GM19395 (cell line): ENCODE measurements at regions not wholly inside any gene's neighbourhood (a gene's known extent, or its start where the extent isn't known, plus 50 kb on each side); places are given as distances from the start of the nearest gene placed in this dataset.
"Not testable (repeated sequence)": the region's sequence is repeated elsewhere in the genome, so short reads cannot be mapped to it uniquely, and the experiment has no call there.

Source experiments
- ATAC-seq: cut with Tn5 transposase; IDR thresholded peaks from one replicate; pipeline ENCODE4 v1.9.1; 2021; ENCODE audit warnings: mild to moderate bottlenecking, moderate library complexity; ENCODE audit not compliant: unreplicated experiment

DNA sequence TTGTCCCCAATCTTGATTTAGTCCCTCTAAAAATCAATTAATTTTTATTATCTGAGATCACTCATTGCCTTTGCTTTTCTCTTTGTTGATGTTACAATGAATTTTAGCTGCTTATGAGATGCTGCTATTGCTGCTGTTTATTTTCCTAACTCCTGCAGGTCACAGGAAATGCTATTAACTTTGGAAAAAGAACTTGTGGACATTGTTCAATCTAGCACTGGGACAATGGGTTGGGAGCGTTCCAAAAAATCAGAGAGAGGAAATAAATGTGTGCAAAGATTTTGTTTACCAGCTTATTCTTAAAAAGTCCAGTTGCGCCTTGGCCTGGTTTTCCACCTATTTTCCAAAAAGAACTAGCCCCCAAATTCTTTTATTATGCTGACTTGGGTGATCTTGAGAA is 268.3 kb downstream of the PTH2R start:
- no peak for ATAC-seq

DNA sequence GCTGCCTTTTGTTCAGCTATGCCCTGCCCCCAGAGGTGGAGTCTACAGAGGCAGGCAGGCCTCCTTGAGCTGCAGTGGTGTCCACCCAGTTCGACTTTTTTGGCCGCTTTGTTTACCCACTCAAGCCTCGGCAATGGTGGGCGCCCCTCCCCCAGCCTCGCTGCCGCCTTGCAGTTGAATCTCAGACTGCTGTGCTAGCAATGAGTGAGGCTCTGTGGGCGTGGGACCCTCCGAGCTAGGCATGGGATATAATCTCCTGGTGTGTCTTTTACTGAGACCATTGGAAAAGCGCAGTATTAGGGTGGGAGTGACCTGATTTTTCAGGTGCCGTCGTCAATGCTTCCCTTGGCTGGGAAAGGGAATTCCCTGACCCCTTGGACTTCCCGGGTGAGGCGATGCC is 279.3 kb downstream of the PTH2R start:
- ATAC-seq, result not testable (repeated sequence)

DNA sequence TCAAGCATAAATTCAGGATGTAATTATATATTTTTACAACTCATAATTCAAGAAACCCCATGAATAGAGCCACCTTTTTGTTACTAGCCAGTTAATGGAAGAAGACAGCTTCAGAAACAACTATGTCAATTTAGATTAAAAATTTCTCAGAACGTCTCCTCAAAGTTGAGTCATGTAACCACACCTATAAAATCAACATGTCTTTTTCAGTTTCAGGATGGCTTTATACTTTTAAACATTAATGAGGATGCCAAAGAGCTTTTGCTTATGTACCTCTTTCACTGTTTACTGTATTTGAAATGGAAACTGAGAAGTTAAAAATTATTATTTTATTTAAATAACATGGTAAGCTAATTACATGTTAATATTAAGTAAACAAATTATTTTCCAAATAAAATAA is 280.1 kb downstream of the PTH2R start:
- peak; percentile 76 for ATAC-seq

DNA sequence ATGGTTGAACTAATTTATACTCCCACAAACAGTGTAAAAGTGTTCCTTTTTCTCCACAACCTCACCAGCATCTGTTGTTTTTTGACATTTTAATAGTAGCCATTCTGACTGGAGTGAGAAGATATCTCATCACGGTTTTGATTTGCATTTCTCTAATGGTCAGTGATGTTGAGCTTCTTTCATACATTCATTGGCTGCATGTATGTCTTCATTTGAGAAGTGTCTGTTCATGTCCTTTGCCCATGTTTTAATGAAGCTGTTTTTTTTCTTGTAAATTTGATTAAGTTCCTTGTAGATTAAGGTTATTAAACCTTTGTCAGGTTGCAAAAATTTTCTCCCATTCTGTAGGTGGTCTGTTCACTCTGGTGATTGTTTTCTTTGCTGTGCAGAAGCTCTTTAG is 281.1 kb downstream of the PTH2R start:
- ATAC-seq, result not testable (repeated sequence)

DNA sequence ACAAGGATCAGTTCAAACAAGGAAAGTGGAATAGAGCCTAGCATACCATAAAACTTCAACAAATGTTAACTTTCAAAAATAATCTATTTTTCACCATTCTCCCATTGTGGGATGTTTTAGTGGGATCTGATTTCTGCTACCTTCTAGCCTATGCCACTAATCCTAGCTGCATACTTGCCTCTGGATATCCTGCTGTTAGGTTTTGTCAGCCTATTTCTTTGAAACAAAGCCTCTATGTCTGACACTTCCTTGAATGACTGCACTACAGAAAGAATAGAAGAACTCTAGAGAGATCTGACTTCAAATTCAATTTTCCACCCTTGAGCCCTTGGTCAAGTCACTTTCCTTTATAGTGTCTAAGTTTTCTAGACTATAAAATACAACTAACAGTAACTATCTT is 291.5 kb downstream of the PTH2R start:
- no peak for ATAC-seq

DNA sequence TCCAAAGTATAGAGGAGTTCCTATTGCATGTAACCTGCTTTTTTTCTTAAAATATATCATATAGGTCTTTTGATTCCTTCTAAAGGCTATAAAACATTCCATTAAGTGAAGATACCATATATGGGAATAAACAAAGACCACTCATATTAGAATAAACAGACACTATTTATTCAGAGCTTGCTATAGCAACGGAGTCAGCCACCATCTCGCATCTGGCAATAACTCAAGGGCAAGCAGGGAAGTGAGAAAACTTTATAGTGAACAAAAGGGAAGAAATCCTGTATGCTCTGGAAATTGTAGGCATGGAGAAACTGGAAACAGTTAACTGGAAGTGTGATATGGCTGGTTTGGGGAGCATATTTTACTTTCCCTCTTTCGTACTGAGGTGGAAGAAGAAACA is 301.9 kb downstream of the PTH2R start:
- no peak for ATAC-seq

DNA sequence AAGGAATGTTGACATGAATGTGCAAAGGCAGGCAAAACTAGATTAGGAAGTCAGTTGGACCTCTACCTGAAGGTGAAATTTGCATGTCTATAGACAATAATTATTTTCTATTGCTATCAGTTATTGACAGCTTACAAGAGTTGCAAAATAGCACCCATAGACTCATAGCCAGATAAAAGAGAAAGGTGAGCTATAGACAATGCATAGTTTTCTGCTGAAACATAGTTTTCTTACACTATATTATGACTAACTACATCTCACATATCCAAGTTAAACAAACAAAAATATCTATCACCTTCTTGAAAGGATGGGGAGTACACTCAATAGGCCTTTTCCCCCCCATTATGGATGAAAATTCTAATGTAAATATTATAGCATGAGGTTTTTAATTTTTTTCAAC is 305.0 kb downstream of the PTH2R start:
- no peak for ATAC-seq

DNA sequence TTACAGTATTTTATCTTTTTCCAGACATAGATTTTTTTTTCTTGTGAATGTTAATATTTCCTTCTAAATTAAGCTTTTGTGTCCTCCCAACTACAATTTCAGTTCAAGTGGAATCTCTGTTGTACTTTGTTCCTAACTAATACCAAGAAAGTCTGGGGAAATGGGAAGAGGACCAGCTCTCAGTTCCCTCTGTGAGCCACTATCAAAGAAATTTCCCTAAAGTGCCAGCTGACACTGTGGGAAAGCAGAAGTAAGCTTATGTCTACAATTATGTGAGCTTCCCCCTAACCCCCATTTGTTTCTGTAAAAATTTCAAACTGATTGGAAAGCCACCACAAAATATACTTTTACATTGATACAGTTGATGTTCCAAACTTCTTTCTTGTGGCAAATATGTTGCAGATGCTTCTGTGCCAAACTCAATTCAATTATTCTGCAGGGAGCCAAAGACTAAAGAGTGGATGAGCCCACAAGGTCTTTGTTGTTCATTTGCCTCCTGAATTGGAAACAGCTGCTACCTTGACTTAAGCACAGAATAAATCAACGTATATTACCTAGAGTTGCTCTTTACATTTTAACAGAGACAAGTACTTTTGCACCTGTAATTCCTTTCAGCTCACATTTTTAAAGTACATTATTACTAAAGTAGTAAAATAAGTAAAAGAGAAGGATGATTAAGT is 306.6 kb downstream of the PTH2R start:
- no peak for ATAC-seq

DNA sequence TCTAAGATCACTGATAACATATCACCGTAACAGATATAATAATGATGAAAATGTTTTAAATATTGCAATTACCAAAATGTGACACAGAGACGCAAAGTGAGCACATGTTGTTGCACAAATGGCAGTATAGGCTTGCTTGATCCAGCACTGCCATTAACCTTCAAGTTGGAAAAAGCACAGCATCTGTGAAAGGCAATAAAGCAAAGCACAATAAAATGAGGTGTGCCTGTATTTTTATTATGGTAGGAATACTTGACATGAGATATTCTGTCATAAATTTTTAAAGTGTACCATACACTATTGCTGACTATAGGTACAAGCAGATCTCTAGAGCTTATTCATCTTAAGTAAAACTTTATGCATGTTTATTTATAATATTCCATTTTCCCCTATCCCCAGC is 312.2 kb downstream of the PTH2R start:
- ATAC-seq, result no peak

DNA sequence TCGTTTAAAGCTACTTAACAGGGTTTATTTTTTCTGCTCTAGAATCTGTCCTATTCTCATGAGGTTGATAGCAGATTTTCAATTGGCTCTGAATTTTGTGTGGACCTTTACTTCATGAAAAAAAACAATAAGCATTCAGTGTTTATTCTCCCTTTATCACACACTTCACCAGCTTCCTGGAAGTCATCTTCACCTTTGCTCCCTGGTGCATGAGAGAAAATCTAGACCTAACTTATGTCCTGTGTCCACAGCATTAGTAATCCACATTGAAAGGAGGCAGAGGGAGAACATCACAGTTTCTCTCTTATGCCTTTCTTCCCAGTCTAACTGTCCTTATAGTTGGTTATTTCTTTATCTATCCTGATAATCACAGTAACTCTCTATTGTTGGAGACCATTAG is 316.1 kb downstream of the PTH2R start:
- no peak for ATAC-seq

DNA sequence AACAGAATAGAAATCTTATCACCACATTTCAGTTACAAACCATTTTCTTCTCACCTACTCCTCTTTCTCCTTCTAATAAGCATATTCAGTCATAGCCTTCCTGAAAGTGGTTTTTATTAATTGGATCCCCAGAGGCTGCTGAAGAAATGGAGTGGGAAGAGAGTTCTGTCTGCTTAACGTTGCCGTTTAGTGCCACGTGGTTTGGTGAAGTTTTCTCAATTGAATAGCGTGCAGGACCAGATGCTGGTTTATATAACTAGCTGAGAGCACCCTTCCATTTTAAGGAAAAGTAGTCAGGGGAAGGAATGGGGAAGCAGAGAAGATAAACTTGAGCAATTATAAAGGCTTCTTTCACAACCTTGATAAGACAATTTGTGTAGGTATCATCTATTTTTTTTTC is 318.7 kb downstream of the PTH2R start:
- ATAC-seq, result no peak

DNA sequence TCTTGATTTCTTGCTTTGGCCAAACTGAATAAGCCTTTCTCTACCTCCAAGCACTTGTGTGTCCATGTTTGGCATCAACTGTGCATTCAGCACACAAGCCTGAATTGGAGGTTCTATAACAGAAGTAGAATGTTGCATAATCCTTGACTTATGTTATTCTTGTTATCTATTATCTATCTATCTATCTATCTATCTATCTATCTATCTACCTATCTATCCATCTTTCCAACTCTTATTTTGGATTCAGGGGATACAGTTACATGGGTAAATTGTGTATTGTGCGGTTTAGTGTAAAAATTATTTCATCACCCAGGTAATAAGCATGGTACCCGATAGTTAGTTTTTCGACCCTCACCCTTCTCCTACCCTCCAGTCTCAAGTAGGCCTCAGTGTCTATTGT is 319.6 kb downstream of the PTH2R start:
- no peak for ATAC-seq

DNA sequence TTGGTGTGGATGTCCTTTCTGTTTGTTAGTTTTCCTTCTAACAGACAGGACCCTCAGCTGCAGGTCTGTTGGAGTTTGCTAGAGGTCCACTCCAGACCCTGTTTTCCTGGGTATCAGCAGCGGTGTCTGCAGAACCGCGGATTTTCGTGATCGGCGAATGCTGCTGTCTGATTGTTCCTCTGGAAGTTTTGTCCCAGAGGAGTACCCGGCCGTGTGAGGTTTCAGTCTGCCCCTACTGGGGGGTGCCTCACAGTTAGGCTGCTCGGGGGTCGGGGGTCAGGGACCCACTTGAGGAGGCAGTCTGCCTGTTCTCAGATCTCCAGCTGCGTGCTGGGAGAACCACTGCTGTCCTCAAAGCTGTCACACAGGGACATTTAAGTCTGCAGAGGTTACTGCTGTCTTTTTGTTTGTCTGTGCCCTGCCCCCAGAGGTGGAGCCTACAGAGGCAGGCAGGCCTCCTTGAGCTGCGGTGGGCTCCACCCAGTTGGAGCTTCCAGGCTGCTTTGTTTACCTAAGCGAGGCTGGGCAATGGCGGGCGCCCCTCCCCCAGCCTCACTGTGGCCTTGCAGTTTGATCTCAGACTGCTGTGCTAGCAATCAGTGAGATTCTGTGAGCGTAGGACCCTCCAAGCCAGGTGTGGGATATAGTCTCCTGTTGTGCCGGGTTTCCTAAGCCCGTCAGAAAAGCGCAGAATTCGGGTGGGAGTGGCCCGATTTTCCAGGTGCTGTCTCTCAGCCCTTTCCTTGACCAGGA is 345.2 kb downstream of the PTH2R start:
- ATAC-seq, result not testable (repeated sequence)

DNA sequence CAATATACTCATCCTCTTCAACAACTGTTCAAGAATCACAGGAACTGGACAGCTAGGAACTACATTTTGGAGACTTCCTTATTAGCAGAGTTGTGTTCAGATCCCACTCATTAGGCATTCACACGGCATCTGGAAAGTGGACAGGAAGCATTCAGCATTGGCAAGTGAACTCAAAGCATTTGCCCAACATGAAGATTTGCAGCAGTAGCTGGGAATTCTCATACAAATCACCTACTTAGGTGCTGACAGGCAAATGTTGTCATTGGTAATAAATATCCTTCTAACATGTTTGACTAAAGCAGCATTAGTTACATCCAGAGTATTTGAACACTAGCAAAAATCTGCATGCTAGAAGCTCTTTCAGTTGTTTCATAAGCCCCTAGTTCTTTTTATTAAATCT is 350.8 kb downstream of the PTH2R start:
- no peak for ATAC-seq

DNA sequence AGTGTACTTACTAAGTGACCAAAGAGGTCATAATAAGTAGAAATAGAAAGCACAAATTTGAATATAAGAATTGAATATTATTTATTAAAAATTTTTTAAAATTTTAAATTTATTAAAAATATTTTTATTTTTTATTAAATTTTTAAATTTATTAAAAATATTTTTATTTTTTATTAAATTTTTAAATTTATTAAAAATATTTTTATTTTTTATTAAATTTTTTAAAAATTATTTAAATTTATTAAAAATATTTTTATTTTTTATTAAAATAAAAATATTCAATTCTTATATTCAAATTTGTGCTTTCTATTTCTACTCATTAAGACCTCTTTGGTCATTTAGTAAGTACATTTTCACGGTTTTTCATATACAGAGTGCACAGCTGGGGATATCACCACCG is 366.5 kb downstream of the PTH2R start:
- ATAC-seq, result not testable (repeated sequence)

DNA sequence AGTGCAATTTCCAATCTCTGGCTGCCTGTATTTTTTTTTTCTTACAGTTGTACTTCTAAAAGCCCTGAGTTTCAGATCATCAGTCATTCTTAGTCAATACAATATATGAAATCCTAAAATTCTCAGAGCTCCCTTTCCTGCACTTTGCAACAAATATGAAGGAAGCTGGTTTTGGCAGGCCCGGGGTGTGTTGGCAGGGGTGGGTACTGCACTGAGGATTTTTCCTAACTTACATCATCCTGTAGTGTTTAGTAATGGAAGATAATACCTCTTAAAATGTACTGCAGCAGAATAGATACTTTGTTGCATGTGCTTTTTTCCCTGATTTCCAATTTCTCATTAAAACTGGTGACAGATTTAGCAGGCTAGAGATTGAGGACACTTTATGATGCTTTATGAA is 374.6 kb downstream of the PTH2R start:
- no peak for ATAC-seq

DNA sequence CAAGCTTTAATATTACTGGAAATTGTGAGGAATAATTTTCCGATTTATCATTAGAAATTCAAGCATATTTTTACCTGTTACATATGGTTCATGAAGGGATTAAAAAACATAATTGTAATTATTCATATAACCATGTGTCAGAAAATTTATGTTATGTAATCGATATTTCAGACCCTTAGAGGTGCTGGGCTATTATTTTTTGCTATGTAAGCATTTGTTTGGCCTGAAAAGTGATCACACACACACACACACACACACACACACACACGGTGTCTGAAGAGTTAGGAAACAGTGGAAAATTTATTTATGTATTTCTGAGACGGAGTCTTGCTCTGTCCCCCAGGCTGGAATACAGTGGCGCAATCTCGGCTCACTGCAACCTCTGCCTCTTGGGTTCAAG is 375.5 kb downstream of the PTH2R start:
- ATAC-seq, result no peak

DNA sequence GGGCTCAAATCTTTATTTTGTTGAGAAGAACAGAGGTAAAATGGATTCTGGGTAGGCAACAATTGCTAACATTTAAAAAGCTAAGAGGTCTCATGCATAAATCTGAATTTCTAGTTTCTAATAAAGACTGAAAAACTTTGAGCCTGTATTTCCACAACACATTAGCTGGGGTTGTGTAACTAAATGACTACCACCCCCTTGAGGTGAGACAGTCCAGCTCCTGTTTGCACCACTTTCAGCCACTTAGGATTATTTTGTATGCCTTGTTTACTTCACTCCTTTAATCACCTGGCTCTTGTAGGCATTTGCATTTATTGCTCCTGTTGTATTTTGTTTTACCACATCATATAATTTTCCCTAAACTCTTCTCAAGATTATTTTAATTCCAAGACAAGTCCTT is 376.6 kb downstream of the PTH2R start:
- ATAC-seq, result no peak

DNA sequence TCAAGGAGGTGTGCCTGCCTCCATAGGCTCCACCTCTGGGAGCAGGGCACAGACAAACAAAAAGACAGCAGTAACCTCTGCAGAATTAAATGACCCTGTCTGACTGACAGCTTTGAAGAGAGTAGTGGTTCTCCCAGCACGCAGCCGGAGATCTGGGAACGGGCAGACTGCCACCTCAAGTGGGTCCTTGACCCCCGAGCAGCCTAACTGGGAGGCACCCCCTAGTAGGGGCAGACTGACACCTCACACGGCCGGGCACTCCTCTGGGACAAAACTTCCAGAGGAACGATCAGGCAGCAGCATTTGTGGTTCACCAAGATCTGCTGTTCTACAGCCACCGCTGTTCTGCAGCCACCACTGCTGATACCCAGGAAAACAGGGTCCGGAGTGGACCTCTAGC is 378.2 kb downstream of the PTH2R start:
- not testable (repeated sequence) for ATAC-seq

DNA sequence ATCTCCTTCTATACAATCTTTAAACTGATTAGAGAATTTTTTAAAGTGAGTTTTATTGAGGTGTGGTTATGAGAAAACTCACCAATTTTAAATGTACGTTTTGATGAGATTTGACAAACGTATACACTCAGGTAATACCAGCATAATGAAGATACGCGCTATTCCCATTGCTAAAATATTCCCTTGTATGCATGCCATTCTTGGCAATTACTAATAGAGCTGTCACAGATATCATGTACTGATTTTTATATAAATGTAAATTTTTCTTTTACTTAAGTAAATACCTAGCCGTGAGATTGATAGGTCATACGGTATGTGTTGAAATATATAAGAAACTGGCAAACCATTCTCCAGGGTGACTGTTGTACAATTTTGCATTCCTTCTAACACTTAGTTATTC is 384.7 kb downstream of the PTH2R start:
- ATAC-seq, result no peak

DNA sequence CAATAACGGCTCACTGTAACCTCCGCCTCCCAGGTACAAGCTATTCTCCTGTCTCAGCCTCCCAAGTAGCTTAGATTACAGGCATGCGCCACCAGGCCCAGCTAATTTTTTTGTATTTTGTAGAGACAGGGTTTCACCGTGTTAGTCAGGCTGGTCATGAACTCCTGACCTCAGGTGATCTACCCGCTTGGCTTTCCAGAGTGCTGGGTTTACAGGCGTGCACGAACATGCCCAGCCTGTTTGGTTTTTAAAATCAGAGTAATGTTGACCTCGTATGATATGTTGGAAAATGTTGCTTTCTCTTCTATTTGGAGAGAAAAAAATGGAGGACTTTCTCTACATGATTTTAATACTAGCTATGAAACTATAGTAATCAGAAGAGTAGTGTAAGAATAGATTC is 386.2 kb downstream of the PTH2R start:
- no peak for ATAC-seq

DNA sequence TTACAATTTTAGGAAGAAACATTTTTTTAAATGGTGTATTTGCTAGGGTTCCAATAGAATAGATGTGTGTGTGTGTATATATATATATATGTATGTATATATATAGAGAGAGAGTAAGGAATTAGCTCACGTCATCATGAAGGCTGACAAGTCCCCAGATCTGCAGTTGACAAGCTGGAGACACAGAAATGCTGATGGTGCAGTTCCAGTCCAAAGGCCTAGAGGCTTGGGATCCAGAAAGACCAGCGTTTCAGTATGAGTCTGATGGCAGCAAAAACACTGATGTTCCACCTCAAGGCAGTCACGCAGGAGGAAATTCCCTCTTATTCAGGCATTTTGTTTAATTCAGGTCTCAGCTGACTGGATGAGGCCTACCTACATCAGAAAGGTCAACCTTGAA is 386.8 kb downstream of the PTH2R start:
- no peak for ATAC-seq
